HG02610 (cell line): ENCODE measurements at regions not wholly inside any gene's neighbourhood (a gene's known extent, or its start where the extent isn't known, plus 50 kb on each side); places are given as distances from the start of the nearest gene placed in this dataset.
"Not testable (repeated sequence)": the region's sequence is repeated elsewhere in the genome, so short reads cannot be mapped to it uniquely, and the experiment has no call there.

Experiments
- ATAC-seq: cut with Tn5 transposase; IDR thresholded peaks from one replicate; pipeline ENCODE4 v1.9.1; 2021; ENCODE audit warnings: mild to moderate bottlenecking, moderate library complexity; ENCODE audit not compliant: unreplicated experiment

GRCh38 chr18:40132438-40132837 is 1822.6 kb upstream of the PIK3C3 start:
- not testable (repeated sequence) for ATAC-seq

GRCh38 chr18:40124107-40124506 is 1830.9 kb upstream of the PIK3C3 start:
- peak; percentile 81 for ATAC-seq

GRCh38 chr18:40120796-40121391 is 1834.1 kb upstream of the PIK3C3 start:
- no peak for ATAC-seq

- ATAC-seq = no peak
These were observed 1834.7 kb upstream of the PIK3C3 start for GRCh38 chr18:40120356-40120755.

- ATAC-seq = not testable (repeated sequence)
These were observed 1835.5 kb upstream of the PIK3C3 start for GRCh38 chr18:40119581-40119980.

- no peak for ATAC-seq
These were observed 1844.6 kb upstream of the PIK3C3 start for GRCh38 chr18:40110455-40110854.

GRCh38 chr18:40109252-40110049 is 1845.6 kb upstream of the PIK3C3 start:
- ATAC-seq = no peak

- ATAC-seq = no peak
These were observed 1846.4 kb upstream of the PIK3C3 start for GRCh38 chr18:40108596-40108995.

- ATAC-seq = no peak
These were observed 1852.1 kb upstream of the PIK3C3 start for GRCh38 chr18:40102903-40103302.

GRCh38 chr18:40099641-40100040 is 1855.4 kb upstream of the PIK3C3 start:
- ATAC-seq = no peak

GRCh38 chr18:40096675-40097074 is 1858.4 kb upstream of the PIK3C3 start:
- no peak for ATAC-seq

GRCh38 chr18:40094441-40094840 is 1860.6 kb upstream of the PIK3C3 start:
- no peak for ATAC-seq

- no peak for ATAC-seq
These were observed 1866.9 kb upstream of the PIK3C3 start for GRCh38 chr18:40088130-40088529.

- ATAC-seq = no peak
These were observed 1875.2 kb upstream of the PIK3C3 start for GRCh38 chr18:40079786-40080185.

GRCh38 chr18:40075616-40076015 is 1879.4 kb upstream of the PIK3C3 start:
- no peak for ATAC-seq

- no peak for ATAC-seq
These were observed 1882.3 kb upstream of the PIK3C3 start for GRCh38 chr18:40072761-40073160.

GRCh38 chr18:40066368-40066767 is 1888.7 kb upstream of the PIK3C3 start:
- no peak for ATAC-seq

- no peak for ATAC-seq
These were observed 1891.5 kb upstream of the PIK3C3 start for GRCh38 chr18:40063488-40063887.

- no peak for ATAC-seq
These were observed 1893.9 kb upstream of the PIK3C3 start for GRCh38 chr18:40061086-40061485.

- no peak for ATAC-seq
These were observed 1894.5 kb upstream of the PIK3C3 start for GRCh38 chr18:40060562-40060961.

- no peak for ATAC-seq
These were observed 1896.0 kb upstream of the PIK3C3 start for GRCh38 chr18:40058811-40059570.
